Esophagus squamous epithelium (tissue), 4 donors: ENCODE measurements at regions not wholly inside any gene's neighbourhood (a gene's known extent, or its start where the extent isn't known, plus 50 kb on each side); places are given as distances from the start of the nearest gene placed in this dataset.

Source experiments
- CTCF ChIP-seq, 6 experiments: fragments of 450-650 bp in 4 of 6; fragments of 200-600 bp in 2 of 6; sonication (generic) in 2 of 6; IDR thresholded peaks; one replicate each; pipeline ENCODE4 v1.5.1; 2016 to 2019; ENCODE audit warnings: antibody characterized with exemption in 6 of 6, mild to moderate bottlenecking in 4 of 6, moderate library complexity in 4 of 6
- POLR2A ChIP-seq, 4 donors: fragments of 450-650 bp; IDR thresholded peaks; one replicate each; pipeline ENCODE4 v1.6.1; 2017; ENCODE audit warnings: antibody characterized with exemption in 4 of 4, mild to moderate bottlenecking in 4 of 4, moderate library complexity in 3 of 4

DNA sequence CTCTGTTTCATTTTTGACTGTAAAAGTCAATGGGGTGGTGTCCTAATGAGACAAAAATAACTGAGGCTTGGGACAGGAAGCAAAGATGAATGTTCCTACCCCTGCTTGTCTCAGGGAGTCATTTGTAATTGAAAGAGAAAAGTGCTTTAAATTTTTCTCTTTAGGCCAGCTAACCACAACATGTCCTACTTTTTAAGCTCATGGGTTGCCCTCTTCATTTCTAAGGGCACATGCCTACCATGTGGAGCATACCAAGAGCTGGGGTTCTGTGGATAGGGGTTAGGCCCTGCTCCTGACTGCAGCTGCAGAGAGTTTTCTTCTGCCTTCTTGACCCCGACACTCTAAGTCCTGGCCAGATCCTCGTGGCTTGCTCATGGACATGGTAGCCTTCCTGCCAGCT is 96.8 kb upstream of the ARL4C start:
- TF ChIP-seq CTCF (IDR thresholded peaks at IDR 0.05) (no peak), POLR2A (IDR thresholded peaks at IDR 0.05) (no peak)
